ENCODE measurements at regions not wholly inside any gene's neighbourhood (a gene's known extent, or its start where the extent isn't known, plus 50 kb on each side); places are given as distances from the start of the nearest gene placed in this dataset.

DNA sequence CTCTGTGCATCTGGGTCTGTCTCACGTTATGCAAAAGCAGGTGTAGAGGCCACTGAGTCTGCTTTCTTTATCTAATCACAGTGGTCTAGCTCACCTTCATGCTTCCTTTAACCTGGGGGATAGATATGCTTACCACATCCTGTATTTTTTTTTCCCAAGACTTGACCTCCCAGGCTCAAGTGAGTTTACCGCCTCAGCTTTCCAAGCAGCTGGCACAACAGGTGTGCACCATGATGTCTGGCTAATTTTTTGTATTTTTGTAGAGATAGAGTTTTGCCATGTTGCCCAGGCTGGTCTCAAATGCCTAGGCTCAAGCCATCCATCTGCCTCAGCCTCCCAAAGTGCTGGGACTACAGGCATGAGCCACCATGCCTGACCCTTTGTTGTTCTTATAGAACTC is 236.0 kb downstream of the ATP23 start:
- no peak overlapping the region for H3K27ac Mint-ChIP-seq
- H3K4me1 Mint-ChIP-seq (ENCODE audit: low read depth), result no peaks in the 10 kb centered on the region
- CTCF ChIA-PET, result interaction anchor here (2.0 to 3.3 kb wide), 2 partner anchors 16 to 194 kb away, joined by 6 to 13 read pairs; no protein-coding TSS in a partner anchor
- no peaks in the 10 kb centered on the region for H3K36me3 Mint-ChIP-seq (ENCODE audit: low read depth)
- POLR2A ChIA-PET, result no interaction called here
- H3K9me3 Mint-ChIP-seq, result no peaks in the 10 kb centered on the region
- H3K4me3 Mint-ChIP-seq, result no peak overlapping the region
- TF ChIP-seq, protein P1, sequence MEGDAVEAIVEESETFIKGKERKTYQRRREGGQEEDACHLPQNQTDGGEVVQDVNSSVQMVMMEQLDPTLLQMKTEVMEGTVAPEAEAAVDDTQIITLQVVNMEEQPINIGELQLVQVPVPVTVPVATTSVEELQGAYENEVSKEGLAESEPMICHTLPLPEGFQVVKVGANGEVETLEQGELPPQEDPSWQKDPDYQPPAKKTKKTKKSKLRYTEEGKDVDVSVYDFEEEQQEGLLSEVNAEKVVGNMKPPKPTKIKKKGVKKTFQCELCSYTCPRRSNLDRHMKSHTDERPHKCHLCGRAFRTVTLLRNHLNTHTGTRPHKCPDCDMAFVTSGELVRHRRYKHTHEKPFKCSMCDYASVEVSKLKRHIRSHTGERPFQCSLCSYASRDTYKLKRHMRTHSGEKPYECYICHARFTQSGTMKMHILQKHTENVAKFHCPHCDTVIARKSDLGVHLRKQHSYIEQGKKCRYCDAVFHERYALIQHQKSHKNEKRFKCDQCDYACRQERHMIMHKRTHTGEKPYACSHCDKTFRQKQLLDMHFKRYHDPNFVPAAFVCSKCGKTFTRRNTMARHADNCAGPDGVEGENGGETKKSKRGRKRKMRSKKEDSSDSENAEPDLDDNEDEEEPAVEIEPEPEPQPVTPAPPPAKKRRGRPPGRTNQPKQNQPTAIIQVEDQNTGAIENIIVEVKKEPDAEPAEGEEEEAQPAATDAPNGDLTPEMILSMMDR (IDR thresholded peaks at IDR 0.05), result no peak
- intact Hi-C loops (cut with micrococcal nuclease), result no loop called here
- ATAC-seq (no peak), DNase-seq (no peak)
- H3K27me3 Mint-ChIP-seq, result peaks cover 29% of the 10 kb centered on the region

DNA sequence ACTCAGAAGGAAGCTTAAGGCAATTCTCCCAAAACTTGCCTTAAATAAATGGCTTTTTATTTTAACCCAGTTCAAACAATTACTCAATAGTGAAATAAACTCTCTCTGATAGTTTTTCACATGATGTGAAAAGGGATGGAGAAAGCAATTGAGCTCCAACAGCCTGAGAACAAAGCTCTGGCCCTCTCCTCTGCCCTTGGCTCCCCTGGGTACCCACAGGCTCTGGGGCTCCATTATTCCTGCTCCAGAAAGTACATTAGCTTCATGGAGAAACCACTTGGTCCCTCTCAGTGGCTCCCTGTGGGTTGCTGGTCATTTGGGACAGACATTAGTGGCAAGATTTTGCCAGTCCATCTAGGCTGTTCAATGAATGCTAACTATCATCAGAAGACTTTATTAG is 242.8 kb downstream of the ATP23 start:
- intact Hi-C loops (cut with micrococcal nuclease), result no loop called here
- ChIA-PET CTCF (interaction anchor here (1.3 kb wide), 1 partner anchor 9 kb away, joined by 6 read pairs; no protein-coding TSS in a partner anchor), POLR2A (no interaction called here)
- Mint-ChIP-seq H3K27me3 (peaks cover 11% of the 10 kb centered on the region), H3K4me3 (no peak overlapping the region), H3K4me1 (ENCODE audit: low read depth) (no peaks in the 10 kb centered on the region), H3K27ac (no peak overlapping the region), H3K9me3 (peaks cover 9% of the 10 kb centered on the region), H3K36me3 (ENCODE audit: low read depth) (no peaks in the 10 kb centered on the region)
- DNase-seq (no peak), ATAC-seq (no peak)
- TF ChIP-seq, protein P1 (IDR thresholded peaks at IDR 0.05), result no peak

DNA sequence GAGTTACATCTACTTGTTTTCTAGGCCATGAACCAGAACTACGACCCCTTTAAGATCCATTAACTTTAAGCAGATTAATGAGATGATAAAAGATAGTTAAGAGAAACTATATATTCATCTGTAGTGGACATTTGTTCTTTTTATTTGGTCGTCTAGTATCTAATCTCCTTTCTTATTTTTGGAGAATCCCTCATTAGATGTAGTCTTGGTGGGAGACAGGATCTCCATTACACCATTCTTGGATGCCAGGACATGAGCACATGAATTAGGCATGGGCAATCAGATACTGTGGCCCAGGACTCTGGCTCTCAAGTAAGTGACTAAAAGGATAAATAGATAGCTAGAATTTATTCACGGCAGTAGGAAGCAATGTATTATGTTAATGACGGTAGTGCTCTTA is 245.0 kb downstream of the ATP23 start:
- intact Hi-C loops (cut with micrococcal nuclease), result no loop called here
- H3K9me3 Mint-ChIP-seq, result peaks cover 9% of the 10 kb centered on the region
- H3K4me3 Mint-ChIP-seq, result no peak overlapping the region
- ChIA-PET POLR2A (no interaction called here), CTCF (interaction anchor here (1.2 kb wide), 1 partner anchor 10 kb away, joined by 4 read pairs; no protein-coding TSS in a partner anchor)
- TF ChIP-seq, protein P1 (IDR thresholded peaks at IDR 0.05), result no peak
- no peak for ATAC-seq
- H3K4me1 Mint-ChIP-seq (ENCODE audit: low read depth), result no peaks in the 10 kb centered on the region
- H3K27ac Mint-ChIP-seq, result no peak overlapping the region
- H3K36me3 Mint-ChIP-seq (ENCODE audit: low read depth), result no peaks in the 10 kb centered on the region
- peaks cover 2% of the 10 kb centered on the region for H3K27me3 Mint-ChIP-seq
- DNase-seq, result no peak

DNA sequence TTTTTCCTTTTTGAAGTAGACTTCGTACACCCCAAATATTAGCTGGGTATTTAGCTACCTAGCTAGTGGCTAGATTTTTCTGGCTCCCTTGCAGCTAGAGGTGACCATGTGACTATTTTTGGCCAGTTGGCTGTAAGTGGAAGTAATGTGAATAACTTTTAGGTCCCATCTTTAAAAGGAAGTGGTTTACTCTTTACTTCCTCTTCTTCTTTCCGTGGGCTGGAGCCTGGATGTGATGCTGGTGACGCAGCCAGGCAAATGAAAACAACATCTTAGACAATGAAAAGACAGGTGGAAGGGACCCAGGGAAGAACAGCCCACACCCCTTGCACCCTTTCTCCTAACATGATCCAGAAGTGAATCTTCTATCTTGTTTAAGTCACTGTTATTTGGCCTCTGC is 245.5 kb downstream of the ATP23 start:
- TF ChIP-seq, protein P1 (IDR thresholded peaks at IDR 0.05), result no peak
- POLR2A ChIA-PET, result no interaction called here
- intact Hi-C loops (cut with micrococcal nuclease), result no loop called here
- Mint-ChIP-seq H3K27me3 (peaks cover 2% of the 10 kb centered on the region), H3K9me3 (peaks cover 9% of the 10 kb centered on the region), H3K27ac (no peak overlapping the region), H3K4me3 (no peak overlapping the region), H3K4me1 (ENCODE audit: low read depth) (no peaks in the 10 kb centered on the region), H3K36me3 (ENCODE audit: low read depth) (no peaks in the 10 kb centered on the region)
- CTCF ChIA-PET, result interaction anchor here (1.2 to 1.6 kb wide), 2 partner anchors 11 kb away, joined by 3 to 4 read pairs; no protein-coding TSS in a partner anchor
- DNase-seq (no peak), ATAC-seq (no peak)

DNA sequence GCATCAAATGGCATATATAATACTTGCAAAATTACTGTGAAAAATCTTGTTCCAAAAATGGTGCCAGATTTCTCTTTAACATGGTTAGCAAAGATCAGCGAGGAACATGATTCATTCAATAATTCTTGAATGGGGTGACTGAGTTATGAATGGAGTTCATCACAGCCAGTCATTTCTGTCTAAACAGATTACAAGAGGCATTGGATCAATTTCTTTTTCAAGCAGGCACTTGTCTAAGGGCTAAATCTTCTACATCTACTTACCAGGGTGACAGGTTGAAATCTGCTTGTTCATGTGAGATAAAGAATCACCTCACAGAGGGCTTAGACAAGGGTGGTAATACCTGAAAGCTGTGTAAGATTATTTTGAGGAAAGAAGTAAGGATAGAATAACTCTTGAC is 247.7 kb downstream of the ATP23 start:
- ATAC-seq (no peak), DNase-seq (no peak)
- peaks cover 9% of the 10 kb centered on the region for H3K9me3 Mint-ChIP-seq
- ChIA-PET CTCF (no interaction called here), POLR2A (no interaction called here)
- H3K27me3 Mint-ChIP-seq, result peaks cover 3% of the 10 kb centered on the region
- no peaks in the 10 kb centered on the region for H3K36me3 Mint-ChIP-seq (ENCODE audit: low read depth)
- no peak overlapping the region for H3K4me3 Mint-ChIP-seq
- H3K27ac Mint-ChIP-seq, result no peak overlapping the region
- H3K4me1 Mint-ChIP-seq (ENCODE audit: low read depth), result no peaks in the 10 kb centered on the region
- intact Hi-C loops (cut with micrococcal nuclease), result no loop called here
- TF ChIP-seq, protein P1 (IDR thresholded peaks at IDR 0.05), result no peak
